ENCODE measurements at regions not wholly inside any gene's neighbourhood (a gene's known extent, or its start where the extent isn't known, plus 50 kb on each side); places are given as distances from the start of the nearest gene placed in this dataset.

- H3K27me3 ChIP-seq (ENCODE audit: control insufficient read depth, insufficient read depth, low read length) = no peaks in the 10 kb centered on the region
- DNase-seq = no peak
- no peak overlapping the region for H3K4me3 ChIP-seq (ENCODE audit: low read length in 3 of 3)
- intact Hi-C loops (cut with DNase I) = no loop called here
- H3K9ac ChIP-seq (ENCODE audit: low read length in 3 of 3) = no peak overlapping the region
- H3K4me1 ChIP-seq (ENCODE audit: control insufficient read depth in 2 of 3, insufficient read depth in 2 of 3, low read depth in 1 of 3, low read length in 3 of 3) = no peaks in the 10 kb centered on the region
- H3K36me3 ChIP-seq (ENCODE audit: control insufficient read depth in 2 of 3, insufficient read depth in 3 of 3, low read length in 3 of 3) = no peaks in the 10 kb centered on the region
- no peak for TF ChIP-seq CTCF (IDR thresholded peaks at IDR 0.05; ENCODE audit: borderline replicate concordance, extremely low read depth, insufficient read depth)
- no peak for FAIRE-seq
- no peak overlapping the region for H3K27ac ChIP-seq (ENCODE audit: low read depth in 2 of 2, low read length in 2 of 2)
- H3K9me3 ChIP-seq (ENCODE audit: control insufficient read depth in 2 of 3, insufficient read depth in 1 of 3, low read length in 3 of 3) = no peaks in the 10 kb centered on the region
Observed at GRCh38 chr5:29972597-29972996, 1220.9 kb upstream of the CDH6 start.

GRCh38 chr5:29963956-29964355, 1229.5 kb upstream of the CDH6 start:
- H3K27me3 ChIP-seq (ENCODE audit: control insufficient read depth, insufficient read depth, low read length) = no peaks in the 10 kb centered on the region
- FAIRE-seq (no peak), DNase-seq (peak in 2 of 5 donors; percentile 16 to 37)
- no peak overlapping the region for H3K4me3 ChIP-seq (ENCODE audit: low read length in 3 of 3)
- intact Hi-C loops (cut with DNase I) = no loop called here
- no peak overlapping the region for H3K9ac ChIP-seq (ENCODE audit: low read length in 3 of 3)
- H3K36me3 ChIP-seq (ENCODE audit: control insufficient read depth in 2 of 3, insufficient read depth in 3 of 3, low read length in 3 of 3) = no peaks in the 10 kb centered on the region
- TF ChIP-seq CTCF (IDR thresholded peaks at IDR 0.05; ENCODE audit: borderline replicate concordance, extremely low read depth, insufficient read depth) = no peak
- H3K4me1 ChIP-seq (ENCODE audit: control insufficient read depth in 2 of 3, insufficient read depth in 2 of 3, low read depth in 1 of 3, low read length in 3 of 3) = no peaks in the 10 kb centered on the region
- H3K27ac ChIP-seq (ENCODE audit: low read depth in 2 of 2, low read length in 2 of 2) = no peak overlapping the region
- no peaks in the 10 kb centered on the region for H3K9me3 ChIP-seq (ENCODE audit: control insufficient read depth in 2 of 3, insufficient read depth in 1 of 3, low read length in 3 of 3)

GRCh38 chr5:29960323-29960722, 1233.2 kb upstream of the CDH6 start:
- no peak for FAIRE-seq
- H3K4me3 ChIP-seq (ENCODE audit: low read length in 3 of 3) = no peak overlapping the region
- H3K9ac ChIP-seq (ENCODE audit: low read length in 3 of 3) = no peak overlapping the region
- no peaks in the 10 kb centered on the region for H3K4me1 ChIP-seq (ENCODE audit: control insufficient read depth in 2 of 3, insufficient read depth in 2 of 3, low read depth in 1 of 3, low read length in 3 of 3)
- DNase-seq = no peak
- no peaks in the 10 kb centered on the region for H3K9me3 ChIP-seq (ENCODE audit: control insufficient read depth in 2 of 3, insufficient read depth in 1 of 3, low read length in 3 of 3)
- intact Hi-C loops (cut with DNase I) = no loop called here
- TF ChIP-seq CTCF (IDR thresholded peaks at IDR 0.05; ENCODE audit: borderline replicate concordance, extremely low read depth, insufficient read depth) = no peak
- no peaks in the 10 kb centered on the region for H3K27me3 ChIP-seq (ENCODE audit: control insufficient read depth, insufficient read depth, low read length)
- no peak overlapping the region for H3K27ac ChIP-seq (ENCODE audit: low read depth in 2 of 2, low read length in 2 of 2)
- no peaks in the 10 kb centered on the region for H3K36me3 ChIP-seq (ENCODE audit: control insufficient read depth in 2 of 3, insufficient read depth in 3 of 3, low read length in 3 of 3)

- no peak for FAIRE-seq
- intact Hi-C loops (cut with DNase I) = no loop called here
Observed at GRCh38 chr5:29950416-29951145, 1242.9 kb upstream of the CDH6 start.

More at GRCh38 chr5:29950416-29951145, 1242.9 kb upstream of the CDH6 start:
- Histone ChIP-seq H3K4me3 (ENCODE audit: low read length in 3 of 3) (no peak overlapping the region), H3K27ac (ENCODE audit: low read depth in 2 of 2, low read length in 2 of 2) (no peak overlapping the region), H3K27me3 (ENCODE audit: control insufficient read depth, insufficient read depth, low read length) (no peaks in the 10 kb centered on the region), H3K36me3 (ENCODE audit: control insufficient read depth in 2 of 3, insufficient read depth in 3 of 3, low read length in 3 of 3) (no peaks in the 10 kb centered on the region), H3K9me3 (ENCODE audit: control insufficient read depth in 2 of 3, insufficient read depth in 1 of 3, low read length in 3 of 3) (no peaks in the 10 kb centered on the region), H3K4me1 (ENCODE audit: control insufficient read depth in 2 of 3, insufficient read depth in 2 of 3, low read depth in 1 of 3, low read length in 3 of 3) (no peaks in the 10 kb centered on the region), H3K9ac (ENCODE audit: low read length in 3 of 3) (no peak overlapping the region)
- no peak for TF ChIP-seq CTCF (IDR thresholded peaks at IDR 0.05; ENCODE audit: borderline replicate concordance, extremely low read depth, insufficient read depth)
- DNase-seq = no peak
